PFSK-1 (cell line): ENCODE measurements at regions not wholly inside any gene's neighbourhood (a gene's known extent, or its start where the extent isn't known, plus 50 kb on each side); places are given as distances from the start of the nearest gene placed in this dataset.

Experiments used
- FOXP2 ChIP-seq: optimal IDR thresholded peaks from 2 replicates; pipeline ENCODE3; 2011; ENCODE audit warnings: borderline replicate concordance, control low read depth, inconsistent platforms; ENCODE audit not compliant: insufficient read depth; ENCODE audit errors: extremely low read length, extremely low read depth
- POLR2AphosphoS5 ChIP-seq: IDR thresholded peaks from 2 replicates; pipeline ENCODE4 v1.6.1; 2012; ENCODE audit warnings: low read depth, mild to moderate bottlenecking, control low read depth, low read length, moderate library complexity
- REST ChIP-seq, 2 experiments: IDR thresholded peaks; 2 replicates each; pipeline versions ENCODE4 v1.6.1 to v1.8.0; 2011 to 2012; ENCODE audit warnings: low read depth in 2 of 2, low read length in 2 of 2, control low read depth in 1 of 2, inconsistent platforms in 1 of 2, mild to moderate bottlenecking in 1 of 2, moderate library complexity in 1 of 2; ENCODE audit not compliant: insufficient read depth in 1 of 2
- SIN3A ChIP-seq: IDR thresholded peaks from 2 replicates; pipeline ENCODE4 v1.6.1; 2012; ENCODE audit warnings: mild to moderate bottlenecking, low read length, moderate library complexity, borderline replicate concordance; ENCODE audit not compliant: insufficient read depth
- TAF1 ChIP-seq: IDR thresholded peaks from 2 replicates; pipeline ENCODE4 v1.6.1; 2012; ENCODE audit warnings: low read length, control low read depth, borderline replicate concordance; ENCODE audit not compliant: insufficient read depth

- TF ChIP-seq REST (IDR thresholded peaks at IDR 0.05; ENCODE audit: insufficient read depth in 1 of 2, low read depth in 2 of 2, low read length in 2 of 2), result no peak
- no peak for TF ChIP-seq FOXP2
- TF ChIP-seq SIN3A, result no peak
- no peak for TF ChIP-seq TAF1
- TF ChIP-seq POLR2AphosphoS5, result no peak
Observed at GRCh38 chr2:128548461-128548891, 229.8 kb upstream of the HS6ST1 start.

DNA sequence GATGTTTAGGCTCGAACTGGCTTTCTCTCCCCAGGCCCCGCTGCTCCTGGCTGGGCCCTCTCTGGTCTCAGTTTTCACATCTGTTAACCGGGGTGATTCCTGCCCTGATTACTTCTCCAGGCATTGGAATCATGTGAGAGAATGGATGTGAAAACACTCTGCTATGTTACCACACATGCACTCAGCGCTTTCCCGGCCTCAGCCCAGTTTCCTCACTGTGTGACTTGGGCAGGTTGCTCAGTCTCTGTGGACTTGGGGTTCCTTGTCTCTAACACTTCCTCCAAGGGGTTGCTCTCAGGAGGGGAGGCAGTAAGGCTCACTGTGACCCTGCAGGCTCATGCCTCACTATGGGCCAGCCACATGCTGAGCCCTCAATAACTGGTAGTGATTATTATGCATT lies 230.4 kb upstream of the HS6ST1 start:
- TF ChIP-seq REST (IDR thresholded peaks at IDR 0.05; ENCODE audit: insufficient read depth in 1 of 2, low read depth in 2 of 2, low read length in 2 of 2) (no peak), TAF1 (no peak), SIN3A (no peak), FOXP2 (no peak), POLR2AphosphoS5 (no peak)

- no peak for TF ChIP-seq SIN3A
- TF ChIP-seq TAF1, result no peak
- no peak for TF ChIP-seq REST (IDR thresholded peaks at IDR 0.05; ENCODE audit: insufficient read depth in 1 of 2, low read depth in 2 of 2, low read length in 2 of 2)
- no peak for TF ChIP-seq FOXP2
- TF ChIP-seq POLR2AphosphoS5, result no peak
Observed at GRCh38 chr2:128549646-128550260, 231.1 kb upstream of the HS6ST1 start.

- TF ChIP-seq REST (IDR thresholded peaks at IDR 0.05; ENCODE audit: insufficient read depth in 1 of 2, low read depth in 2 of 2, low read length in 2 of 2) (no peak), SIN3A (no peak), TAF1 (no peak), FOXP2 (no peak), POLR2AphosphoS5 (no peak)
Observed at GRCh38 chr2:128550389-128550788, 231.7 kb upstream of the HS6ST1 start.

DNA sequence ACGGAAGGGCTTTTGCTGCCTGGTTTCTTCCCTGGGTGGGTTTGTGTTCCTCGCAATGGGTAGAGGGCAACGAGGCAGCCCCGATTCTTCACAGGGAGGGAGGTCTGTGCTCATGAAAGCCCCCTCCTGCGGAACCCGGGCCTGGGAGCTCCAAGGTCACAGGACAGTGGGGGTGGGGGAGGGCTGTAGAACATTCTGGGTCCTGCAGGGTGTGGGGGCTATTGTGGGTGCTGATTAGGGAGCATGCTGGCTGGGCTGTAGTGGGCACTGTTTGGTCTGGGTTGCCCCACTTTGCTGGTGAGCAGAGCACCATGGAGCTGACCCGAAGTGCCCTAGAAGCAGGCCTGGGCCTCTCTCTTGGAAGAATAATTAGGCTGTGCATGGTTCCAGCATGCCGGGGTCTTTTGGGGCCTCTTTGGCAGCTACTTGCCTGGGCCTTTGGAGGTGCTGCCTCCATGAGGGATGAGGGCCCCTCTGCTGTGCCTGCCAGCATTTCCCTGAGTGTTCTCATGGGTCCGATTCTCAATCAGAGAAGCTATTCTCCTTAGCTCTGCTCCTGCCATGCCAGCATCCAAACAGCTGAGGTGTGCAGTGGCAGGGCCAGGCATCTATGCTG lies 232.2 kb upstream of the HS6ST1 start:
- TF ChIP-seq FOXP2 (no peak), SIN3A (no peak), REST (IDR thresholded peaks at IDR 0.05; ENCODE audit: insufficient read depth in 1 of 2, low read depth in 2 of 2, low read length in 2 of 2) (no peak), POLR2AphosphoS5 (no peak), TAF1 (no peak)
